ENCODE measurements at regions not wholly inside any gene's neighbourhood (a gene's known extent, or its start where the extent isn't known, plus 50 kb on each side); places are given as distances from the start of the nearest gene placed in this dataset.

- Histone ChIP-seq H2AFZ (ENCODE audit: low read depth, low read length) (no peak overlapping the region), H3K9me3 (replicated peaks; ENCODE audit: control insufficient read depth, insufficient read depth, low read depth, low read length) (no peaks in the 10 kb centered on the region), H3K4me2 (ENCODE audit: insufficient read depth, low read length) (no peak overlapping the region), H3K27me3 (ENCODE audit: control insufficient read depth in 2 of 2, insufficient read depth in 2 of 2, low read length in 2 of 2) (no peaks in the 10 kb centered on the region), H3K9me1 (ENCODE audit: control insufficient read depth, insufficient read depth, low read length) (no peaks in the 10 kb centered on the region), H4K20me1 (replicated peaks; ENCODE audit: control insufficient read depth, insufficient read depth, low read length) (no peaks in the 10 kb centered on the region), H3K79me2 (ENCODE audit: control insufficient read depth, insufficient read depth, low read length) (no peaks in the 10 kb centered on the region), H3K27ac (ENCODE audit: extremely low read depth, low read depth, low read length) (no peak overlapping the region; the same call in 2 of the 3 replicates), H3K4me3 (no peak overlapping the region), H3K4me1 (replicated peaks in 1 of 2; ENCODE audit: control insufficient read depth in 2 of 2, insufficient read depth in 2 of 2, low read length in 2 of 2) (peaks cover 8 to 17% of the 10 kb centered on the region in 2 experiments; a peak in 4 of 5 replicates), H3K36me3 (ENCODE audit: control insufficient read depth, insufficient read depth, low read length) (no peaks in the 10 kb centered on the region), H3K9ac (ENCODE audit: insufficient read depth in 1 of 2, low read depth in 2 of 2, low read length in 2 of 2) (no peak overlapping the region)
- POLR2A ChIA-PET: interaction anchor here (0.9 kb wide), 2 partner anchors 9 to 29 kb away, joined by 3 to 4 read pairs; no protein-coding TSS in a partner anchor
- intact Hi-C loops (cut with micrococcal nuclease): loop anchor here (5.0 kb wide), 1 partner anchor 117 kb away; no protein-coding TSS in a partner anchor
- BruUV-seq (replicated peaks): no TSS peak
- CTCF ChIA-PET (ENCODE audit: low intra/inter-chr PET ratio): no interaction called here
- DNase-seq (ENCODE audit: extremely low read depth in 1 of 4, low spot score in 3 of 4): no peak
- FAIRE-seq: no peak
- TF ChIP-seq E2F4 (CRISPR knock-in tag; IDR thresholded peaks at IDR 0.05; ENCODE audit: low read depth) (no peak), ETS2 (tag; IDR thresholded peaks at IDR 0.05; ENCODE audit: borderline replicate concordance, poor library complexity, severe bottlenecking) (no peak), ATF2 (CRISPR knock-in tag; IDR thresholded peaks at IDR 0.05) (no peak), KAT7 (CRISPR knock-in tag; IDR thresholded peaks at IDR 0.05; ENCODE audit: borderline replicate concordance) (no peak), SNAPC5 (CRISPR knock-in tag; IDR thresholded peaks at IDR 0.05) (no peak), KHSRP (IDR thresholded peaks at IDR 0.05) (no peak), ZC3H11A (IDR thresholded peaks at IDR 0.05; ENCODE audit: low read depth, low read length) (no peak)
- no peak for ATAC-seq
- in situ Hi-C loops (cut with MboI): no loop called here
- WGBS (ENCODE audit: insufficient coverage, low coverage, missing lambda C conversion rate): 60% methylated on average over 5 of the region's 7 CpGs
Observed at GRCh38 chr14:31950331-31950730, 126.8 kb upstream of the ARHGAP5 start.
